H1 (cell line): ENCODE measurements at regions not wholly inside any gene's neighbourhood (a gene's known extent, or its start where the extent isn't known, plus 50 kb on each side); places are given as distances from the start of the nearest gene placed in this dataset.

Experiments
- HDAC2 ChIP-seq, 2 experiments: fragments of 300-600 bp in 1 of 2; sonication (generic) in 1 of 2; IDR thresholded peaks; 2 replicates each; pipeline ENCODE4 v1.6.1; 2011 to 2012; ENCODE audit warnings: low read depth in 2 of 2, low read length in 2 of 2, mild to moderate bottlenecking in 2 of 2, moderate library complexity in 2 of 2, borderline replicate concordance in 1 of 2, inconsistent platforms in 1 of 2
- JUN ChIP-seq: IDR thresholded peaks from 2 replicates; pipeline ENCODE4 v1.6.1; 2011; ENCODE audit warnings: low read depth, mild to moderate bottlenecking, improper control_type of control experiment, low read length
- KDM1A ChIP-seq: fragments of 200-600, 300-600 bp; sonication (generic); IDR thresholded peaks from 2 replicates; pipeline ENCODE4 v1.7.1; 2016; ENCODE audit warnings: mild to moderate bottlenecking, low read length, borderline replicate concordance
- KDM4A ChIP-seq: IDR thresholded peaks from one replicate; pipeline ENCODE4 v1.7.1; 2012; ENCODE audit warnings: low read depth, mild to moderate bottlenecking, moderate library complexity, low read length, inconsistent platforms; ENCODE audit not compliant: severe bottlenecking
- MAFK ChIP-seq: IDR thresholded peaks from 2 replicates; pipeline ENCODE4 v1.6.1; 2012; ENCODE audit warnings: low read depth, mild to moderate bottlenecking, improper control_type of control experiment, low read length
- RAD21 ChIP-seq, 2 experiments: IDR thresholded peaks in 1 of 2; conservative IDR thresholded peaks in 1 of 2; 2 replicates each; pipeline ENCODE4 v1.6.1; 2011; ENCODE audit warnings: low read depth in 2 of 2, low read length in 2 of 2, improper control_type of control experiment in 1 of 2, inconsistent platforms in 1 of 2, mild to moderate bottlenecking in 1 of 2, moderate library complexity in 1 of 2
- RBBP5 ChIP-seq: IDR thresholded peaks from 2 replicates; pipeline ENCODE4 v1.7.1; 2012; ENCODE audit warnings: low read depth, mild to moderate bottlenecking, inconsistent platforms, low read length, moderate library complexity, borderline replicate concordance
- SP1 ChIP-seq: IDR thresholded peaks from 2 replicates; pipeline ENCODE4 v1.6.1; 2011; ENCODE audit warnings: low read depth, low read length
- SP4 ChIP-seq: IDR thresholded peaks from 2 replicates; pipeline ENCODE4 v1.6.1; 2012; ENCODE audit warnings: low read length, inconsistent platforms
- YY1 ChIP-seq: IDR thresholded peaks from 2 replicates; pipeline ENCODE4 v1.6.1; 2011; ENCODE audit warnings: low read depth, mild to moderate bottlenecking, low read length
- ZNF274 ChIP-seq: IDR thresholded peaks from 2 replicates; pipeline ENCODE4 v1.7.0; 2012; ENCODE audit warnings: low read length, borderline replicate concordance; ENCODE audit errors: extremely low read depth
- TF ChIP-seq, protein P1 (sequence below): fragments of 300-600 bp; sonication (generic); IDR thresholded peaks from 2 replicates; pipeline ENCODE4 v1.7.1; 2012; ENCODE audit warnings: low read length, moderate library complexity, mild to moderate bottlenecking, inconsistent platforms; ENCODE audit not compliant: insufficient replicate concordance

DNA sequence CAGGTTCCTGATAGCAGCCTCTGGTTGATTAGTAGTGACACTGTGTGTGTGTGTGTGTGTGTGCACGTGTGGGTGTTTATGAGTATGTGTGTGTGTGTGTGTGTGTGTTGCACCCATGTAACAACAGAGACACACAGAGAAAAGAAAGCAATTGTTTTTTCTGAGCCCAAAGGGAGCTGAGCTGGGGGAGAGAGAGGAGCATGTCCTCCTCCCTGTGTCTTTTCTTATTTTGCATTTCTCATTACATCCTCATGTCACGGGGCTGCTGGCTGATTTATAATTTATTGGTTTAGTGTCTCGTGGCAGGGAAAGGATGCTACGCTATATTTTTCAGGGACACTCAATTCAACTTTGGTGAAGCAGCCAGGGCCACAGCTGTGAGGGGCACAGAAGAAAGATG lies 511.4 kb downstream of the BCOR start (continued):
- TF ChIP-seq, protein P1, sequence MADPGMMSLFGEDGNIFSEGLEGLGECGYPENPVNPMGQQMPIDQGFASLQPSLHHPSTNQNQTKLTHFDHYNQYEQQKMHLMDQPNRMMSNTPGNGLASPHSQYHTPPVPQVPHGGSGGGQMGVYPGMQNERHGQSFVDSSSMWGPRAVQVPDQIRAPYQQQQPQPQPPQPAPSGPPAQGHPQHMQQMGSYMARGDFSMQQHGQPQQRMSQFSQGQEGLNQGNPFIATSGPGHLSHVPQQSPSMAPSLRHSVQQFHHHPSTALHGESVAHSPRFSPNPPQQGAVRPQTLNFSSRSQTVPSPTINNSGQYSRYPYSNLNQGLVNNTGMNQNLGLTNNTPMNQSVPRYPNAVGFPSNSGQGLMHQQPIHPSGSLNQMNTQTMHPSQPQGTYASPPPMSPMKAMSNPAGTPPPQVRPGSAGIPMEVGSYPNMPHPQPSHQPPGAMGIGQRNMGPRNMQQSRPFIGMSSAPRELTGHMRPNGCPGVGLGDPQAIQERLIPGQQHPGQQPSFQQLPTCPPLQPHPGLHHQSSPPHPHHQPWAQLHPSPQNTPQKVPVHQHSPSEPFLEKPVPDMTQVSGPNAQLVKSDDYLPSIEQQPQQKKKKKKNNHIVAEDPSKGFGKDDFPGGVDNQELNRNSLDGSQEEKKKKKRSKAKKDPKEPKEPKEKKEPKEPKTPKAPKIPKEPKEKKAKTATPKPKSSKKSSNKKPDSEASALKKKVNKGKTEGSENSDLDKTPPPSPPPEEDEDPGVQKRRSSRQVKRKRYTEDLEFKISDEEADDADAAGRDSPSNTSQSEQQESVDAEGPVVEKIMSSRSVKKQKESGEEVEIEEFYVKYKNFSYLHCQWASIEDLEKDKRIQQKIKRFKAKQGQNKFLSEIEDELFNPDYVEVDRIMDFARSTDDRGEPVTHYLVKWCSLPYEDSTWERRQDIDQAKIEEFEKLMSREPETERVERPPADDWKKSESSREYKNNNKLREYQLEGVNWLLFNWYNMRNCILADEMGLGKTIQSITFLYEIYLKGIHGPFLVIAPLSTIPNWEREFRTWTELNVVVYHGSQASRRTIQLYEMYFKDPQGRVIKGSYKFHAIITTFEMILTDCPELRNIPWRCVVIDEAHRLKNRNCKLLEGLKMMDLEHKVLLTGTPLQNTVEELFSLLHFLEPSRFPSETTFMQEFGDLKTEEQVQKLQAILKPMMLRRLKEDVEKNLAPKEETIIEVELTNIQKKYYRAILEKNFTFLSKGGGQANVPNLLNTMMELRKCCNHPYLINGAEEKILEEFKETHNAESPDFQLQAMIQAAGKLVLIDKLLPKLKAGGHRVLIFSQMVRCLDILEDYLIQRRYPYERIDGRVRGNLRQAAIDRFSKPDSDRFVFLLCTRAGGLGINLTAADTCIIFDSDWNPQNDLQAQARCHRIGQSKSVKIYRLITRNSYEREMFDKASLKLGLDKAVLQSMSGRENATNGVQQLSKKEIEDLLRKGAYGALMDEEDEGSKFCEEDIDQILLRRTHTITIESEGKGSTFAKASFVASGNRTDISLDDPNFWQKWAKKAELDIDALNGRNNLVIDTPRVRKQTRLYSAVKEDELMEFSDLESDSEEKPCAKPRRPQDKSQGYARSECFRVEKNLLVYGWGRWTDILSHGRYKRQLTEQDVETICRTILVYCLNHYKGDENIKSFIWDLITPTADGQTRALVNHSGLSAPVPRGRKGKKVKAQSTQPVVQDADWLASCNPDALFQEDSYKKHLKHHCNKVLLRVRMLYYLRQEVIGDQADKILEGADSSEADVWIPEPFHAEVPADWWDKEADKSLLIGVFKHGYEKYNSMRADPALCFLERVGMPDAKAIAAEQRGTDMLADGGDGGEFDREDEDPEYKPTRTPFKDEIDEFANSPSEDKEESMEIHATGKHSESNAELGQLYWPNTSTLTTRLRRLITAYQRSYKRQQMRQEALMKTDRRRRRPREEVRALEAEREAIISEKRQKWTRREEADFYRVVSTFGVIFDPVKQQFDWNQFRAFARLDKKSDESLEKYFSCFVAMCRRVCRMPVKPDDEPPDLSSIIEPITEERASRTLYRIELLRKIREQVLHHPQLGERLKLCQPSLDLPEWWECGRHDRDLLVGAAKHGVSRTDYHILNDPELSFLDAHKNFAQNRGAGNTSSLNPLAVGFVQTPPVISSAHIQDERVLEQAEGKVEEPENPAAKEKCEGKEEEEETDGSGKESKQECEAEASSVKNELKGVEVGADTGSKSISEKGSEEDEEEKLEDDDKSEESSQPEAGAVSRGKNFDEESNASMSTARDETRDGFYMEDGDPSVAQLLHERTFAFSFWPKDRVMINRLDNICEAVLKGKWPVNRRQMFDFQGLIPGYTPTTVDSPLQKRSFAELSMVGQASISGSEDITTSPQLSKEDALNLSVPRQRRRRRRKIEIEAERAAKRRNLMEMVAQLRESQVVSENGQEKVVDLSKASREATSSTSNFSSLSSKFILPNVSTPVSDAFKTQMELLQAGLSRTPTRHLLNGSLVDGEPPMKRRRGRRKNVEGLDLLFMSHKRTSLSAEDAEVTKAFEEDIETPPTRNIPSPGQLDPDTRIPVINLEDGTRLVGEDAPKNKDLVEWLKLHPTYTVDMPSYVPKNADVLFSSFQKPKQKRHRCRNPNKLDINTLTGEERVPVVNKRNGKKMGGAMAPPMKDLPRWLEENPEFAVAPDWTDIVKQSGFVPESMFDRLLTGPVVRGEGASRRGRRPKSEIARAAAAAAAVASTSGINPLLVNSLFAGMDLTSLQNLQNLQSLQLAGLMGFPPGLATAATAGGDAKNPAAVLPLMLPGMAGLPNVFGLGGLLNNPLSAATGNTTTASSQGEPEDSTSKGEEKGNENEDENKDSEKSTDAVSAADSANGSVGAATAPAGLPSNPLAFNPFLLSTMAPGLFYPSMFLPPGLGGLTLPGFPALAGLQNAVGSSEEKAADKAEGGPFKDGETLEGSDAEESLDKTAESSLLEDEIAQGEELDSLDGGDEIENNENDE = no peak
- no peak for TF ChIP-seq JUN
- TF ChIP-seq KDM4A = no peak
- TF ChIP-seq HDAC2 (IDR thresholded peaks at IDR 0.05; ENCODE audit: borderline replicate concordance in 1 of 2, low read depth in 2 of 2, low read length in 2 of 2) = no peak
- TF ChIP-seq ZNF274 = no peak
- TF ChIP-seq KDM1A = no peak
- no peak for TF ChIP-seq MAFK
- no peak for TF ChIP-seq YY1
- TF ChIP-seq RAD21 (IDR thresholded peaks at IDR 0.05 in 1 of 2, conservative IDR thresholded peaks at IDR 0.05 in 1 of 2; ENCODE audit: low read depth in 2 of 2, low read length in 2 of 2) = no peak
- no peak for TF ChIP-seq SP1
- no peak for TF ChIP-seq RBBP5
- TF ChIP-seq SP4 = no peak
